Right cardiac atrium (tissue), 5 donors: ENCODE measurements at regions not wholly inside any gene's neighbourhood (a gene's known extent, or its start where the extent isn't known, plus 50 kb on each side); places are given as distances from the start of the nearest gene placed in this dataset.

Experiments used
- ATAC-seq, 2 donors: fragments of 200-7000 bp; cut with Tn5 transposase; one replicate each; pipeline versions ENCODE4 v1.8.0 to v1.9.1; 2020; ENCODE audit warnings: moderate library complexity in 2 of 2, mild to moderate bottlenecking in 1 of 2
- DNase-seq, 3 donors: peaks; one replicate each; pipeline ENCODE4 v3.0.0-alpha.2; 2020
- H3K27ac ChIP-seq: one replicate; pipeline ENCODE4 v1.5.1; 2013; ENCODE audit warnings: mild to moderate bottlenecking, low read length, control low read depth, moderate library complexity
- H3K27me3 ChIP-seq: one replicate; pipeline ENCODE4 v1.6.1; 2013; ENCODE audit not compliant: control insufficient read depth, insufficient read depth
- H3K4me1 ChIP-seq: one replicate; pipeline ENCODE4 v1.6.1; 2013; ENCODE audit warnings: low read length; ENCODE audit not compliant: control insufficient read depth, insufficient read depth
- H3K4me3 ChIP-seq: one replicate; pipeline ENCODE4 v1.5.1; 2013; ENCODE audit warnings: low read length, control low read depth
- H3K9me3 ChIP-seq: one replicate; pipeline ENCODE4 v1.6.1; 2013; ENCODE audit warnings: low read length; ENCODE audit not compliant: control insufficient read depth
- WGBS: extraction: QIAGEN DNeasy Blood & Tissue Kit; methylation state at CpG from one replicate; pipeline ENCODE4 v1.1.7; 2013; 5-methylcytosine and 5-hydroxymethylcytosine counted together
- intact Hi-C, 4 donors: fragments of 100-400 bp; cut with DNase I; formaldehyde crosslinking; loops; one replicate each; pipeline versions ENCODE4 v1.11.0 to v1.14.0; 2022 to 2023
- donor health status: healthy with polysubstance abuse.
- donor health status: DM: no; HTN: yes; CAD: no.
- donor health status: DM: no; HTN: no; CAD: no.
- donor health status: DM: no; HTN: yes; CAD: no; lungs with severe emphysema.
- donor health status: DM: yes; HTN: yes; CAD: no.

DNA sequence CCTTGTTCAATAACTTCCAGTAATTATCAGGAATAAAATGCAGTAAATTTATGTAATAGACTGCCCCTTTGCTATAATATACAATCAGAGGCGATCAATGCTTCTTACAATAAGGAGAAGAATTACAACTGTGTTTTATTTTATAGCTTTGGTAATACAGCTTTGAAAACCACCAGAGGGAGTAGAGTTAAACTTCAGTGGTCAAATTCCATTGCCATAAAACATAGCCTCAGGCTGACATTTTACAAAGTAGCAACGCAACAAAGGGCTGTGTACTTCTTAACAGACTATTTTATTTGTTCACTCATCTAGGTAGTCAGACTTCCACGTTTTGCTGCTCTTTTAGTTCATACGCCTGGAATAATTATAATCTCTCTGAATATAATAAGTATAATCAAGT is 58.5 kb downstream of the TEX13C start:
- no peak overlapping the region for H3K27ac ChIP-seq
- DNase-seq: no peak
- 66% methylated on average over 4 of the region's 4 CpGs for WGBS
- intact Hi-C loops: no loop called here
- H3K4me1 ChIP-seq: no peaks in the 10 kb centered on the region
- H3K27me3 ChIP-seq: no peaks in the 10 kb centered on the region
- ATAC-seq: no peak
- no peak overlapping the region for H3K4me3 ChIP-seq
- H3K9me3 ChIP-seq: no peaks in the 10 kb centered on the region

DNA sequence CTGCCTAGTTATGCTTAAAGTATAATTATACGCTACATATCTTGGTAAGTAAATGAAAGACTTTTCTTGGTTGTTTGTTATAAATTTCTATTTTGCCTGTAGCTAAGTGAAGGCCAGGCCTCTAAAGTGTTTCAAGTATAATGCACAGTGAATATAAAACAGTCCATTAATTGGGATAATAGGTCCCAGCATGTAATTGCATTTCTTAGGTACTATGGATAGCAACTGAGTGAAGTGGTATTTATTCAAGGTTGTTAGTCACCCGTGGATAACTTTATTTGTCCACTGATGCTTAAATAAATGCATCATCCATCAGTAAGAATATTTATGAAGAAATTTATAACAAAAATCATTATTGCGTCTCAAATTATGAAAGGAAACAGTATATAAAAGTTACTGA is 59.1 kb downstream of the TEX13C start:
- 78% methylated on average over 3 of the region's 3 CpGs for WGBS
- no peak for DNase-seq
- intact Hi-C loops: no loop called here

DNA sequence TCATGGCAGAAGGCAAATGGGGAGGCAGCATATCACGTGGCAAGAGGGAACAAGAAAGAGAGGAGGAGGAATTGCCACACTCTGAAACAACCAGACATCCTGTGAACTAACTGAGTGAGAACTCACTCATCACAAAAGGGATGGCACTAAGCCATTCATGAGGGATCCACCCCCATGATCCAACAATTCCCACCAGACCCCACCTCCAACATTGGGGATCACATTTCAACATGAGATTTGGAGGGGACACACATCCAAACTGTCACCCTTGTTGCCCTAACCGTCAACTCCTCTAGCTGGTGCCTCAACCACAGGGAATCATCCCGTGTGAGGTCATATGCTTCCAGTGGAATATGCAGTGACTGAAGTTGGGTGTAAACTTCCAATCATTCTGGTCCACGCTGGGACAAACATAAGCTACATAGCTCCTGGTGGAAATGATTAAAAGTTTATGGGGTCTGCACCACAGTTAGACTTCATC is 62.5 kb downstream of the TEX13C start:
- H3K4me1 ChIP-seq: no peaks in the 10 kb centered on the region
- no peak for DNase-seq
- intact Hi-C loops: no loop called here
- WGBS: 73% methylated on average over 4 of the region's 4 CpGs
- no peaks in the 10 kb centered on the region for H3K27me3 ChIP-seq
- no peak for ATAC-seq
- H3K9me3 ChIP-seq: no peaks in the 10 kb centered on the region
- no peak overlapping the region for H3K4me3 ChIP-seq
- H3K27ac ChIP-seq: no peak overlapping the region

More for the DNA sequence above, 59.1 kb downstream of the TEX13C start:
- Histone ChIP-seq H3K4me3 (no peak overlapping the region), H3K27me3 (no peaks in the 10 kb centered on the region), H3K4me1 (no peaks in the 10 kb centered on the region), H3K9me3 (no peaks in the 10 kb centered on the region), H3K27ac (no peak overlapping the region)
- ATAC-seq: no peak

DNA sequence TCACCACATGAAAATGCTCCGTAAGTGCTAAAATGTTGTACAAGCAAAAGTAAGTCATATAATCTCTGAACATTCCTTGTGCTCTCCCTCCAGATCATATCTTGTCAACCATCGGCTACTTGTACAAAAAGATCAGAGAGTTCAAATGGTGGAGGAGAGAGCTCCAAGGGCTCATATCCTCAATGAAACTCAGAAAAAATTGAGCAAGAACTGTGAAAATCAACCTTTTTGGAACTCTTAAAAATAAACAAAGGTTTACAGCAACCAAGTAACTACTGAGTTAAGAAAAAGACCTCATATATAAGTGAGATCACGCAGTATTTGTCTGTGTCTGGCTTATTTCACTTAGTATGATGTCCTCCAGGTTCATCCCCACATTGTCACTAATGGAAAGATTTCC is 63.2 kb downstream of the TEX13C start:
- Histone ChIP-seq H3K9me3 (no peaks in the 10 kb centered on the region), H3K4me1 (no peaks in the 10 kb centered on the region), H3K27me3 (no peaks in the 10 kb centered on the region), H3K27ac (no peak overlapping the region), H3K4me3 (no peak overlapping the region)
- intact Hi-C loops: no loop called here
- no peak for DNase-seq
- ATAC-seq: no peak
- 71% methylated on average over 3 of the region's 3 CpGs for WGBS

DNA sequence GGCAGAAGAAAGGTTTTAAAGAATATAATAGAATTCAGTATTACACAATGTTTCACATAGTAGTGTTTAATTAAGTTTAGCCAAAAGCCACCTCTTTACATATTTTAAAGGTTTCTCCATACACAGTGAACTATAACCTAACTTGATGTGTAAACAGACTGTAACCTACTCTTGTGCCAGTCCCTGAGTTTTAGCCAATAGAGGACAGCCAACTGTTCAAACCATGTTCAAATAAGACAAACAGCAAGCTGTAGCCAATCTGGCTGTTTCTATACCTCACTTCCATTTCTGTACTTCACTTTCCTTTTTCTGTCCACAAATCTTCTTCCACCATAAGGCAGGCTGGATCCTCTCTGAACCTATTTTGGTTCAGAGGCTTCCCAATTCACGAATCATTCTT is 65.2 kb downstream of the TEX13C start:
- H3K4me3 ChIP-seq: no peak overlapping the region
- 67% methylated on average over 1 of the region's 1 CpG for WGBS
- H3K4me1 ChIP-seq: no peaks in the 10 kb centered on the region
- H3K9me3 ChIP-seq: no peaks in the 10 kb centered on the region
- H3K27me3 ChIP-seq: no peaks in the 10 kb centered on the region
- H3K27ac ChIP-seq: no peak overlapping the region
- no peak for DNase-seq
- ATAC-seq: no peak
- intact Hi-C loops: no loop called here

DNA sequence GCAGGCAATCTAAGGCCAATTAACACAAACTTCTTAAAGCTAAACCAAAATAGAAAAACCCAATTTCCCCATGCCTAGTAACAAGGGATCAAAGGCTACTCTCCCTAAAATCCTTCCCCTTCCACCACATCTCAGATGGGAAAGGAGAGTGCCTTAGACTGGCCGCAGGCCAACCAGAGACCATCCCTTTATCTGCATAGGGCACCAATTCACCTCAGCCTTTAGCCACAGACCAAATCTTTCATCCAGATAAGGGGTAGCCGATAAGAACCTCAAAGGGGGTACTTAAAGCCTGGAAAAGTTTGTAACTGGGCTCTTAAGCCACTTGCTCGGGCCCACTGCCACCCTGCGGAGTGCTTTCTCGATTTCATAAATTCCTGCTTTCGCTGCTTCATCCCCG is 68.3 kb downstream of the TEX13C start:
- no peaks in the 10 kb centered on the region for H3K27me3 ChIP-seq
- DNase-seq: no peak
- no peaks in the 10 kb centered on the region for H3K4me1 ChIP-seq
- no peak overlapping the region for H3K4me3 ChIP-seq
- intact Hi-C loops: no loop called here
- H3K27ac ChIP-seq: no peak overlapping the region
- ATAC-seq: no peak
- 60% methylated on average over 7 of the region's 7 CpGs for WGBS
- H3K9me3 ChIP-seq: no peaks in the 10 kb centered on the region

DNA sequence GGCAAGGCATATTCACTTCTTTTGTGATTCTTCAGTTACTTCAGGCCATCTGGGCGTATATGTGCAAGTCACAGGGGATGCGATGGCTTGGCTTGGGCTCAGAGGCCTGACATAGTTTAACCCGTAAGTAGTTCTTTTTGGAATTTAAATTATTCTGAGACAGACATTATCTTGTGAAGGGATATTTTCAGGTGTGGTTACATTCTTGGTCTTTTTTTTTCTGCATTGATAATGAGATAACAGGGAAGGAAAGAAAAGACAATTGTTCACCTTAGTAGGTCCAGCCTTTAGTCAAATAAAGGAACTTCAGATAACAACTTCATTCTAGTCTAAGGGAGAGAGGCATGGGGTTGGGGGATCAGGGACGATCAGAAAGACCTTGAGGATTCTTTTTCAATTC is 74.8 kb downstream of the TEX13C start:
- H3K27ac ChIP-seq: no peak overlapping the region
- no peaks in the 10 kb centered on the region for H3K4me1 ChIP-seq
- no peaks in the 10 kb centered on the region for H3K9me3 ChIP-seq
- intact Hi-C loops: no loop called here
- 83% methylated on average over 4 of the region's 4 CpGs for WGBS
- no peak for ATAC-seq
- no peak overlapping the region for H3K4me3 ChIP-seq
- no peaks in the 10 kb centered on the region for H3K27me3 ChIP-seq
- no peak for DNase-seq

DNA sequence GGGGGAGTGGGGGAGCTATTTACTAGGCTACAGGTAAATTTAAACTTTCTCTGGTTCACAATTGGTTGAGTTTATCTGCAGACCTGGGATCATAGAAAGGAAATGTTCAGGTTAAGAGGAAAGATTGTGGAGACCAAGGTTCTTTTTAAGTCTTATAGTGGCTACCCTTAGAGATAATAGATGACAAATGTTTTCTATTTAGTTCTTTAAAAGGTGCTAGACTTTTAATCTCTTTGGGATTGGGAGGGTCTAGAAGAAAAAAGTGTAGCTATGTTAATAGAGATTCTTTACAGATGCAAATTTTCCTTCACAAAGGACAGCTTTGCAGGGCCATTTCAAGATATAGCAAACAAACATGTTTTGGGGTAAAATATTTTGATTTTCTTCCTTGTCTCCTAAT is 76.0 kb downstream of the TEX13C start:
- intact Hi-C loops: no loop called here

DNA sequence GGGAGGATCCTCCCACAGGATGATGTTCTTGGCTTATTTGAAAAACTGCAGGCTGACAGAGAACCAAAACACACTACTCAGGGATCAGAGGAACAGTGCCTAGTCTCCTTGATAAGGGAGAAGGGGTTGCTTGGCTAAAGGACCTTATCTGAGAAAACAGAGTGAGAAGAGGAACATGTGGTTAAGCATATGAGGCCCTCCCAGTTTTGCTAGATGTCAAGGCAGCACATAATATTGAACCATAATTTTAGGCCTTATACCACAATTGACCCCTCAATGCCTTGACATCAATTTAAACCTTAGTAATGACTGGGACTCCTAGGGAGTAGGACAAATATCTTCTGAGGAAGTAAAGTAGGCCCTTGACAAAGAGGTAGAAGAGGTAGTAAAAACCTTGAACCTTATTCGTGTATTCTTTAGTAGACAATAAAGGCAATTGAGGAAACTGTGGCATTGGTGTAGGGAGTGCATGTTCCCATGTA is 79.3 kb downstream of the TEX13C start:
- ATAC-seq: no peak
- intact Hi-C loops: no loop called here
- no peaks in the 10 kb centered on the region for H3K9me3 ChIP-seq
- no peak overlapping the region for H3K4me3 ChIP-seq
- no peak for DNase-seq
- H3K4me1 ChIP-seq: no peaks in the 10 kb centered on the region
- 74% methylated on average over 1 of the region's 1 CpG for WGBS
- H3K27ac ChIP-seq: no peak overlapping the region
- no peaks in the 10 kb centered on the region for H3K27me3 ChIP-seq

More for the DNA sequence above, 76.0 kb downstream of the TEX13C start:
- no peak overlapping the region for H3K4me3 ChIP-seq
- no peaks in the 10 kb centered on the region for H3K9me3 ChIP-seq
- ATAC-seq (no peak), DNase-seq (no peak)
- H3K4me1 ChIP-seq: no peaks in the 10 kb centered on the region
- no peak overlapping the region for H3K27ac ChIP-seq
- no peaks in the 10 kb centered on the region for H3K27me3 ChIP-seq

DNA sequence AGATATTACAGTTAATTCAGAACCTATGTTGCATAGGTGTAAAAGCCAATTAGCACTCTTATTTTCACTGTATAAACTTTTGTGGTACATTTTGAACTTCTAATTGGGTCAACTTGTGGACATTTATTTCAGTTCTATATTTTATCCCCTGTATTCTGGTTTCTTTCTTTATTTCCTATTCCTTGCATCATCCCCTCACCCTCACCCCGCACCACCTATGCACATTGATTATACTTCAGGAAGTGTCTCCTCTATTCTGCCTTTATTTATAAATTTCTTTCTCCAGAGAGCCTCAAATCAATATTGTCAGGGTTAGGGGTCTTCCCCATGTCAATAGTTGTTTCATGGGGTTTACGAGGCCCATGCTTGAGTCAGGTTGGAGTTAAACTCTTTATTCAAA is 83.1 kb downstream of the TEX13C start:
- WGBS: 83% methylated on average over 2 of the region's 2 CpGs
- Histone ChIP-seq H3K4me3 (no peak overlapping the region), H3K4me1 (no peaks in the 10 kb centered on the region), H3K27ac (no peak overlapping the region), H3K9me3 (no peaks in the 10 kb centered on the region), H3K27me3 (no peaks in the 10 kb centered on the region)
- ATAC-seq: no peak
- DNase-seq: no peak
- intact Hi-C loops: no loop called here

DNA sequence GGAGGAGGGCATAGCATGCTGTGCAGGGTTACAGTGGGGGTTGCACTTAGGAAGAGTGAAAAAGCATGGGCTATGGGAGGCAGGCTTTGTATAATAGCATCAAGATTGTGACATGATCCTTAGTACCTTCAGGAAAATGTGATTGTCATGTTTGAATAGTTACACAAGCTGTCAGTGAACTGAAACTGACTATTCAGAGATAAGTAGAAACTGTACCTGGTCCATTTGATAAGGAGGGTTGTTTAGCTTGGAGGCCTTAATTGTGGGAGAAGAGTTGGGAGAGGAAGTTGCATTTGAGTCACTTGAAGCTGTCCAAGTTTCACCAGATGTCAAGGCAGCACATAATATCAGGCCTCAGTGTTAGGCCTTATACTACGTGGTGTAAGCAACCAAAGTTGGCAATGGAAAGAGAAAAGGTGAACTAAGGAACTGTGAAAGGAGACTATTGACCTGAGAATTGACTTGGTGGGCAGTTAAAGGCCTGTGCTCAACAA is 85.0 kb downstream of the TEX13C start:
- H3K27me3 ChIP-seq: no peaks in the 10 kb centered on the region
- H3K9me3 ChIP-seq: no peaks in the 10 kb centered on the region
- WGBS: 0% methylated on average over 1 of the region's 1 CpG
- H3K27ac ChIP-seq: no peak overlapping the region
- H3K4me1 ChIP-seq: no peaks in the 10 kb centered on the region
- ATAC-seq (no peak), DNase-seq (no peak)
- H3K4me3 ChIP-seq: no peak overlapping the region
- intact Hi-C loops: no loop called here

DNA sequence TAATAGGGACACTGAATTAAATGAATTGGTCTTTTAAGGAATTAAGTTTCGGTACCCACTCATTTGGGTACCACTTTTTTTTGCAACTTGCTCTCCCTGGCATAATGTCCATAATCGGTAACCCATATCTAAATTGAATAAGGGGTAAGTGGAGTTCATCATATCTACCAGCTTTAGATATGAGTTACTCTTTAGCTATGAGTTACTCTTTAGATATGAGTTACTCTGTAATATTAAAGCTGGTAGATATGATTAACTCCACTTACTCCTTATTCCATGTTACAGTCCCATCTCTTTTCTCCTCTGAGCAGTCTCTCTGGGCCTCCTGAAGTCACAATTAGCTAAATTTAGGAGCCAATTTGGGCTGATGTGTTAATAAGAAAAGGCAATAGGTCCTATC is 85.7 kb downstream of the TEX13C start:
- intact Hi-C loops: no loop called here
- Histone ChIP-seq H3K4me3 (no peak overlapping the region), H3K9me3 (no peaks in the 10 kb centered on the region), H3K4me1 (no peaks in the 10 kb centered on the region), H3K27me3 (no peaks in the 10 kb centered on the region), H3K27ac (no peak overlapping the region)
- ATAC-seq (no peak), DNase-seq (no peak)
- WGBS: 88% methylated on average over 2 of the region's 2 CpGs
